GM12878 (cell line): ENCODE measurements at regions not wholly inside any gene's neighbourhood (a gene's known extent, or its start where the extent isn't known, plus 50 kb on each side); places are given as distances from the start of the nearest gene placed in this dataset.

Experiments used
- ATAC-seq: fragments of 200-7000 bp; cut with Tn5 transposase; 3 replicates; pipeline ENCODE4 v1.9.1; 2020; ENCODE audit warnings: mild to moderate bottlenecking, moderate library complexity
- BruUV-seq: library from RNA; stranded (reverse); fragments of 400-500 nt; replicated peaks from 2 replicates; lab custom pipeline; 2021; lab: Mats Ljungman, UMichigan
- CTCF ChIA-PET: fragments of 300-600 bp; sonication (Branson Sonifier 250); formaldehyde crosslinking; extraction: SDS; loops from one replicate; lab custom pipeline; 2021; ENCODE audit warnings: inconsistent platforms; lab: Yijun Ruan, JAX
- POLR2A ChIA-PET: fragments of 350-600 bp; formaldehyde crosslinking; extraction: SDS; loops from one replicate; lab custom pipeline; 2021; ENCODE audit warnings: inconsistent platforms; lab: Charles Lee
- RAD21 ChIA-PET: fragments of 300-600 bp; sonication (Branson Sonifier 250); formaldehyde crosslinking; loops from one replicate; lab custom pipeline; 2023; ENCODE audit warnings: antibody characterized with exemption; ENCODE audit not compliant: unreplicated experiment; lab: Charles Lee
- SMC1A ChIA-PET: fragments of 300-600 bp; sonication (Branson Sonifier 250); formaldehyde crosslinking; loops from one replicate; lab custom pipeline; 2023; ENCODE audit not compliant: unreplicated experiment, uncharacterized antibody; lab: Charles Lee
- DNase-seq: peaks from one replicate; pipeline ENCODE4 v3.0.0-alpha.2; 2011; ENCODE audit warnings: low read depth, low spot score
- FAIRE-seq: peaks from 3 replicates; lab custom pipeline; 2011; peaks lifted over from hg19 to GRCh38; lab: Jason Lieb, UNC
- H2AFZ ChIP-seq: 2 replicates; pipeline ENCODE4 v1.6.0; 2011; ENCODE audit warnings: low read depth, low read length, control low read depth; ENCODE audit not compliant: control insufficient read depth
- H3K27ac ChIP-seq: 2 replicates; pipeline ENCODE4 v1.5.1; 2011; ENCODE audit warnings: control low read depth; ENCODE audit not compliant: control insufficient read depth, insufficient read depth
- H3K27me3 ChIP-seq, 2 experiments: replicated peaks in 1 of 2; 2 replicates each; pipeline versions ENCODE4 v1.6.0 to v1.6.1; 2011; ENCODE audit warnings: low read length in 1 of 2; ENCODE audit not compliant: control insufficient read depth in 2 of 2, insufficient read depth in 2 of 2
- H3K36me3 ChIP-seq, 2 experiments: 2 replicates each; pipeline ENCODE4 v1.5.1; 2011; ENCODE audit warnings: low read length in 1 of 2; ENCODE audit not compliant: control insufficient read depth in 2 of 2, insufficient read depth in 2 of 2
- H3K4me1 ChIP-seq: 2 replicates; pipeline ENCODE4 v1.6.1; 2011; ENCODE audit warnings: mild to moderate bottlenecking, low read length, moderate library complexity, mixed read lengths; ENCODE audit not compliant: control insufficient read depth, insufficient read depth
- H3K4me2 ChIP-seq: 2 replicates; pipeline ENCODE4 v1.6.0; 2011; ENCODE audit warnings: control low read depth; ENCODE audit not compliant: control insufficient read depth, insufficient read depth
- H3K4me3 ChIP-seq: fragments of 200-600 bp; sonication (generic); 2 replicates; pipeline ENCODE4 v1.5.1; 2016
- H3K79me2 ChIP-seq: 2 replicates; pipeline ENCODE4 v1.6.0; 2011; ENCODE audit warnings: low read length; ENCODE audit not compliant: control insufficient read depth, insufficient read depth
- H3K9ac ChIP-seq: 2 replicates; pipeline ENCODE4 v1.8.0; 2011; ENCODE audit warnings: low read length, control low read depth, mixed read lengths; ENCODE audit not compliant: control insufficient read depth, insufficient read depth
- H3K9me3 ChIP-seq: replicated peaks from 3 replicates; pipeline ENCODE4 v1.5.1; 2011; ENCODE audit warnings: mild to moderate bottlenecking, low read length; ENCODE audit not compliant: control insufficient read depth, insufficient read depth
- H4K20me1 ChIP-seq: 2 replicates; pipeline ENCODE4 v1.6.0; 2011; ENCODE audit not compliant: control insufficient read depth, insufficient read depth
- ATF7 ChIP-seq: fragments of 450-650 bp; IDR thresholded peaks from 2 replicates; pipeline ENCODE4 v1.6.1; 2016; ENCODE audit warnings: low read depth, mild to moderate bottlenecking
- CBX5 ChIP-seq: sonication (generic); IDR thresholded peaks from 2 replicates; pipeline ENCODE4 v1.6.1; 2016; ENCODE audit warnings: low read depth, moderate library complexity, mild to moderate bottlenecking, inconsistent platforms
- CREB1 ChIP-seq: IDR thresholded peaks from 2 replicates; pipeline ENCODE4 v1.6.1; 2012; ENCODE audit warnings: low read depth, mild to moderate bottlenecking, inconsistent platforms
- CTCF ChIP-seq, 3 experiments: IDR thresholded peaks in 2 of 3; conservative IDR thresholded peaks in 1 of 3; 2 replicates each; pipeline ENCODE4 v1.5.1; 2011; ENCODE audit warnings: low read depth in 3 of 3, low read length in 3 of 3, mild to moderate bottlenecking in 3 of 3, control low read depth in 2 of 3, moderate library complexity in 2 of 3, inconsistent platforms in 1 of 3, mixed read lengths in 1 of 3; ENCODE audit not compliant: control insufficient read depth in 2 of 3, insufficient read depth in 1 of 3; ENCODE audit errors: extremely low read depth in 1 of 3
- ESRRA ChIP-seq: IDR thresholded peaks from 2 replicates; pipeline ENCODE4 v1.6.1; 2012; ENCODE audit warnings: mild to moderate bottlenecking, low read length, improper control_type of control experiment
- HDAC2 ChIP-seq: fragments of 200-600 bp; sonication (generic); IDR thresholded peaks from 2 replicates; pipeline ENCODE4 v1.6.1; 2017
- NR2C1 ChIP-seq: fragments of 450-650 bp; IDR thresholded peaks from 2 replicates; pipeline ENCODE4 v1.6.1; 2017; ENCODE audit warnings: antibody characterized with exemption, mild to moderate bottlenecking, moderate library complexity
- RELA ChIP-seq: fragments of 450-650 bp; IDR thresholded peaks from 2 replicates; pipeline ENCODE4 v1.8.0; 2014; ENCODE audit warnings: borderline replicate concordance; ENCODE audit not compliant: partially characterized antibody
- RFX5 ChIP-seq: IDR thresholded peaks from 2 replicates; pipeline ENCODE4 v1.6.1; 2011; ENCODE audit warnings: low read depth, low read length, improper control_type of control experiment
- SMAD5 ChIP-seq: IDR thresholded peaks from 2 replicates; pipeline ENCODE4 v1.6.1; 2016; ENCODE audit warnings: antibody characterized with exemption, low read depth
- TCF3 ChIP-seq: IDR thresholded peaks from 2 replicates; pipeline ENCODE4 v1.6.1; 2012; ENCODE audit warnings: low read depth, mild to moderate bottlenecking, low read length, borderline replicate concordance; ENCODE audit not compliant: insufficient read depth
- WRNIP1 ChIP-seq: IDR thresholded peaks from 2 replicates; pipeline ENCODE4 v1.6.1; 2011; ENCODE audit warnings: low read depth, low read length, improper control_type of control experiment, borderline replicate concordance
- ZBED1 ChIP-seq: IDR thresholded peaks from 2 replicates; pipeline ENCODE4 v1.6.1; 2016; ENCODE audit warnings: borderline replicate concordance
- ZZZ3 ChIP-seq: IDR thresholded peaks from 2 replicates; pipeline ENCODE4 v1.6.1; 2011; ENCODE audit warnings: low read depth; ENCODE audit not compliant: control insufficient read depth, insufficient read length
- WGBS: methylation state at CpG from one replicate; pipeline ENCODE4 v1.1.6; 2016; ENCODE audit warnings: low lambda C conversion rate; ENCODE audit not compliant: insufficient replicate concordance, insufficient coverage; ENCODE audit errors: missing lambda C conversion rate; 5-methylcytosine and 5-hydroxymethylcytosine counted together
- in situ Hi-C: fragments of 300-500 bp; cut with MboI; formaldehyde crosslinking; loops from 9 replicates; pipeline ENCODE4 v1.14.3; 2018; ENCODE audit warnings: mixed read lengths
- intact Hi-C: fragments of 100-400 bp; cut with micrococcal nuclease; formaldehyde crosslinking; loops from one replicate; pipeline ENCODE4 v1.14.2; 2022; ENCODE audit not compliant: unreplicated experiment
- TF ChIP-seq, protein P1 (sequence below): IDR thresholded peaks from 2 replicates; pipeline ENCODE4 v1.6.1; 2011; ENCODE audit warnings: mild to moderate bottlenecking, low read depth, low read length, moderate library complexity; ENCODE audit not compliant: insufficient replicate concordance
- TF ChIP-seq, protein P2 (sequence below): IDR thresholded peaks from 2 replicates; pipeline ENCODE4 v1.6.1; 2012; ENCODE audit warnings: low read depth, low read length, improper control_type of control experiment

DNA sequence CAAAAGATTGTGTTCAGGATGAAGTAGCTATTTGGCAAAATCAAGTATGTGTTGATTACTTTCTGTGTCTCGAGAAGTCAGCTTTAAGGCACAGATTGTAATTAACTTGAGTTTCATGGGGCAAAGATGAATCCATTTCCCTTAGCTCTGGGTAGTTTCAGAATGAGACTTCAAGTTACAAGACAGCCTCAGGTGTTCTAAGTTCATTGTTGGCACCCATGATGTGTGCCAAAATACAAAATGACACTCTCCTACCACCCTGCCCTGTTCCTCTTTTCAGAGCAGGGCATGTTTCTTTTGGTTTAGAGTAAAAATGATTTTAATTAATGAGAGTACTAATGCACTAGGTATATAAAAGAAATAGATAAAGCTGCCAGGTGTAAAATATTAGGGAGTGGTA lies 797.6 kb upstream of the POT1 start:
- no peak overlapping the region for H3K4me2 ChIP-seq
- RAD21 ChIA-PET, result interaction anchor here (0.7 kb wide), 1 partner anchor 9 kb away, joined by 3 read pairs; no protein-coding TSS in a partner anchor
- no peak overlapping the region for H2AFZ ChIP-seq
- in situ Hi-C loops, result no loop called here
- TF ChIP-seq RFX5, result no peak
- no peak for TF ChIP-seq ZBED1
- TF ChIP-seq ZZZ3, result no peak
- TF ChIP-seq ATF7, result no peak
- no peak for TF ChIP-seq WRNIP1
- TF ChIP-seq ESRRA, result no peak
- no peak for TF ChIP-seq CTCF (IDR thresholded peaks at IDR 0.05 in 2 of 3, conservative IDR thresholded peaks at IDR 0.05 in 1 of 3; ENCODE audit: control insufficient read depth in 2 of 3, extremely low read depth in 1 of 3, insufficient read depth in 1 of 3, low read depth in 3 of 3, low read length in 3 of 3)
- H3K9me3 ChIP-seq, result no peaks in the 10 kb centered on the region
- intact Hi-C loops, result no loop called here
- H3K27me3 ChIP-seq, result no peaks in the 10 kb centered on the region
- FAIRE-seq, result no peak
- CTCF ChIA-PET, result interaction anchor here (0.6 to 1.3 kb wide), 2 partner anchors 10 to 778 kb away, joined by 3 to 4 read pairs; no protein-coding TSS in a partner anchor
- H3K79me2 ChIP-seq, result no peaks in the 10 kb centered on the region
- H3K4me3 ChIP-seq, result no peak overlapping the region
- no peak overlapping the region for H3K27ac ChIP-seq
- ATAC-seq, result peak; percentile 94
- no peaks in the 10 kb centered on the region for H4K20me1 ChIP-seq
- H3K36me3 ChIP-seq, result no peaks in the 10 kb centered on the region
- no peak overlapping the region for H3K9ac ChIP-seq
- DNase-seq, result peak; percentile 0
- POLR2A ChIA-PET, result no interaction called here
- WGBS, result 0% methylated on average over 1 of the region's 1 CpG
- no TSS peak for BruUV-seq
- H3K4me1 ChIP-seq, result no peaks in the 10 kb centered on the region
- SMC1A ChIA-PET, result no interaction called here

- ATAC-seq (no peak), DNase-seq (no peak), FAIRE-seq (no peak)
- in situ Hi-C loops, result no loop called here
- CTCF ChIA-PET, result no interaction called here
- Histone ChIP-seq H3K27ac (no peak overlapping the region), H3K9me3 (no peaks in the 10 kb centered on the region), H3K4me1 (no peaks in the 10 kb centered on the region), H3K4me3 (no peak overlapping the region), H3K9ac (no peak overlapping the region), H4K20me1 (no peaks in the 10 kb centered on the region), H3K27me3 (no peaks in the 10 kb centered on the region), H3K4me2 (no peak overlapping the region), H3K79me2 (no peaks in the 10 kb centered on the region), H2AFZ (no peak overlapping the region), H3K36me3 (no peaks in the 10 kb centered on the region)
- SMC1A ChIA-PET, result no interaction called here
- no TSS peak for BruUV-seq
- POLR2A ChIA-PET, result no interaction called here
- TF ChIP-seq, protein P1, sequence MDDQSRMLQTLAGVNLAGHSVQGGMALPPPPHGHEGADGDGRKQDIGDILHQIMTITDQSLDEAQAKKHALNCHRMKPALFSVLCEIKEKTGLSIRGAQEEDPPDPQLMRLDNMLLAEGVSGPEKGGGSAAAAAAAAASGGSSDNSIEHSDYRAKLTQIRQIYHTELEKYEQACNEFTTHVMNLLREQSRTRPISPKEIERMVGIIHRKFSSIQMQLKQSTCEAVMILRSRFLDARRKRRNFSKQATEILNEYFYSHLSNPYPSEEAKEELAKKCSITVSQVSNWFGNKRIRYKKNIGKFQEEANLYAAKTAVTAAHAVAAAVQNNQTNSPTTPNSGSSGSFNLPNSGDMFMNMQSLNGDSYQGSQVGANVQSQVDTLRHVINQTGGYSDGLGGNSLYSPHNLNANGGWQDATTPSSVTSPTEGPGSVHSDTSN, result no peak
- no peak for TF ChIP-seq RELA
- no peak for TF ChIP-seq TCF3
- TF ChIP-seq, protein P2, sequence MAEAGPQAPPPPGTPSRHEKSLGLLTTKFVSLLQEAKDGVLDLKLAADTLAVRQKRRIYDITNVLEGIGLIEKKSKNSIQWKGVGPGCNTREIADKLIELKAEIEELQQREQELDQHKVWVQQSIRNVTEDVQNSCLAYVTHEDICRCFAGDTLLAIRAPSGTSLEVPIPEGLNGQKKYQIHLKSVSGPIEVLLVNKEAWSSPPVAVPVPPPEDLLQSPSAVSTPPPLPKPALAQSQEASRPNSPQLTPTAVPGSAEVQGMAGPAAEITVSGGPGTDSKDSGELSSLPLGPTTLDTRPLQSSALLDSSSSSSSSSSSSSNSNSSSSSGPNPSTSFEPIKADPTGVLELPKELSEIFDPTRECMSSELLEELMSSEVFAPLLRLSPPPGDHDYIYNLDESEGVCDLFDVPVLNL, result no peak
- TF ChIP-seq HDAC2, result no peak
- TF ChIP-seq NR2C1, result no peak
- no peak for TF ChIP-seq CREB1
- TF ChIP-seq SMAD5, result no peak
- TF ChIP-seq CBX5, result no peak
- 0% methylated on average over 1 of the region's 1 CpG for WGBS
- intact Hi-C loops, result no loop called here
- RAD21 ChIA-PET, result no interaction called here
Measured at GRCh38 chr7:125695626-125696025, 766.0 kb upstream of the POT1 start.
